CD14-positive monocyte (primary cell): ENCODE measurements at regions not wholly inside any gene's neighbourhood (a gene's known extent, or its start where the extent isn't known, plus 50 kb on each side); places are given as distances from the start of the nearest gene placed in this dataset.

ENCODE experiments used
- DNase-seq, 3 donors: peaks; one replicate each; pipeline ENCODE4 v3.0.0-alpha.2; 2011 to 2022
- H2AFZ ChIP-seq: 2 replicates; pipeline ENCODE4 v1.6.0; 2012; ENCODE audit warnings: mild to moderate bottlenecking, low read depth, low read length, inconsistent platforms; ENCODE audit not compliant: insufficient read depth, poor library complexity, severe bottlenecking
- H3K27ac ChIP-seq, 2 donors: 1 replicate in 1 of 2; 2 replicates in 1 of 2; pipeline ENCODE4 v1.5.1; 2012 to 2013; ENCODE audit warnings: low read length in 2 of 2, control low read depth in 1 of 2, inconsistent platforms in 1 of 2, low read depth in 1 of 2, mild to moderate bottlenecking in 1 of 2
- H3K27me3 ChIP-seq, 2 donors: one replicate each; pipeline versions ENCODE4 v1.6.0 to v1.6.1; 2011 to 2013; ENCODE audit warnings: low read length in 2 of 2; ENCODE audit not compliant: control insufficient read depth in 2 of 2, insufficient read depth in 2 of 2
- H3K36me3 ChIP-seq, 2 donors: replicated peaks in 1 of 2; 1 replicate in 1 of 2; 2 replicates in 1 of 2; pipeline versions ENCODE4 v1.5.1 to v1.6.1; 2012 to 2013; ENCODE audit warnings: low read length in 2 of 2, control low read depth in 1 of 2, inconsistent platforms in 1 of 2, mild to moderate bottlenecking in 1 of 2; ENCODE audit not compliant: insufficient read depth in 2 of 2, control insufficient read depth in 1 of 2
- H3K4me1 ChIP-seq, 2 donors: 1 replicate in 1 of 2; 2 replicates in 1 of 2; pipeline versions ENCODE4 v1.5.1 to v1.6.1; 2012 to 2013; ENCODE audit warnings: low read length in 2 of 2, control low read depth in 1 of 2, inconsistent platforms in 1 of 2, mild to moderate bottlenecking in 1 of 2, moderate library complexity in 1 of 2; ENCODE audit not compliant: insufficient read depth in 2 of 2, control insufficient read depth in 1 of 2
- H3K4me2 ChIP-seq: replicated peaks from 2 replicates; pipeline ENCODE3; 2012; ENCODE audit warnings: low read length, moderate library complexity, mild to moderate bottlenecking; ENCODE audit not compliant: poor library complexity, severe bottlenecking; ENCODE audit errors: extremely low read depth
- H3K4me3 ChIP-seq, 3 experiments: fragments of 200-600 bp in 1 of 3; sonication (generic) in 1 of 3; replicated peaks in 1 of 3; 1 replicate in 2 of 3; 2 replicates in 1 of 3; pipeline ENCODE4 v1.5.1; 2011 to 2013; ENCODE audit warnings: low read length in 3 of 3, mild to moderate bottlenecking in 3 of 3, control low read depth in 2 of 3, low read depth in 2 of 3, inconsistent platforms in 1 of 3, moderate library complexity in 1 of 3
- H3K79me2 ChIP-seq: 2 replicates; pipeline ENCODE4 v1.6.0; 2012; ENCODE audit warnings: mild to moderate bottlenecking, control low read depth, inconsistent platforms, low read length, moderate library complexity; ENCODE audit not compliant: insufficient read depth
- H3K9ac ChIP-seq: 2 replicates; pipeline ENCODE4 v1.6.0; 2017; ENCODE audit warnings: low read length, mild to moderate bottlenecking; ENCODE audit not compliant: insufficient read depth, poor library complexity, severe bottlenecking
- H3K9me3 ChIP-seq, 2 donors: replicated peaks in 1 of 2; 1 replicate in 1 of 2; 2 replicates in 1 of 2; pipeline versions ENCODE4 v1.5.1 to v1.6.1; 2012 to 2013; ENCODE audit warnings: low read length in 2 of 2, control low read depth in 1 of 2; ENCODE audit not compliant: control insufficient read depth in 1 of 2, insufficient read depth in 1 of 2
- H4K20me1 ChIP-seq: 2 replicates; pipeline ENCODE4 v1.6.0; 2012; ENCODE audit warnings: mild to moderate bottlenecking, low read length, control low read depth, moderate library complexity; ENCODE audit not compliant: insufficient read depth
- H3K27ac Mint-ChIP-seq, 7 donors: one replicate each; pipeline ENCODE4 v1.8.0; 2020; ENCODE audit warnings: mild to moderate bottlenecking in 7 of 7, mixed read lengths in 7 of 7, moderate library complexity in 6 of 7, inconsistent platforms in 2 of 7
- H3K27me3 Mint-ChIP-seq, 3 donors: one replicate each; pipeline ENCODE4 v1.8.0; 2021 to 2022; ENCODE audit warnings: low read depth in 3 of 3, mild to moderate bottlenecking in 3 of 3, mixed read lengths in 3 of 3, moderate library complexity in 3 of 3, inconsistent platforms in 1 of 3
- H3K36me3 Mint-ChIP-seq, 2 donors: one replicate each; pipeline ENCODE4 v1.8.0; 2020; ENCODE audit warnings: mixed read lengths in 2 of 2, inconsistent platforms in 1 of 2, mild to moderate bottlenecking in 1 of 2
- H3K4me1 Mint-ChIP-seq: one replicate; pipeline ENCODE4 v1.8.0; 2020; ENCODE audit warnings: mild to moderate bottlenecking, mixed read lengths
- H3K4me3 Mint-ChIP-seq, 2 donors: one replicate each; pipeline ENCODE4 v1.8.0; 2020; ENCODE audit warnings: mild to moderate bottlenecking in 2 of 2, mixed read lengths in 2 of 2, moderate library complexity in 1 of 2
- H3K9me3 Mint-ChIP-seq, 7 donors: one replicate each; pipeline ENCODE4 v1.8.0; 2020 to 2022; ENCODE audit warnings: mixed read lengths in 7 of 7, mild to moderate bottlenecking in 6 of 7, moderate library complexity in 6 of 7, inconsistent platforms in 2 of 7
- CTCF ChIP-seq: fragments of 200-600 bp; IDR thresholded peaks from one replicate; pipeline ENCODE4 v1.8.0; 2022; ENCODE audit warnings: antibody characterized with exemption, mild to moderate bottlenecking
- WGBS: methylation state at CpG from one replicate; pipeline ENCODE4 v1.1.5; 2013; ENCODE audit warnings: missing lambda C conversion rate; ENCODE audit not compliant: insufficient coverage; 5-methylcytosine and 5-hydroxymethylcytosine counted together
- intact Hi-C, 2 donors: fragments of 100-400 bp; cut with micrococcal nuclease; formaldehyde crosslinking; loops; one replicate each; pipeline versions ENCODE4 v1.15.0 to v1.15.1; 2023

GRCh38 chr5:145506185-145506850 lies 328.8 kb downstream of the PRELID2 start:
- Histone ChIP-seq H4K20me1 (no peaks in the 10 kb centered on the region), H3K4me3 (no peak overlapping the region), H3K27me3 (no peaks in the 10 kb centered on the region), H2AFZ (no peak overlapping the region), H3K9me3 (peaks cover 0 to 2% of the 10 kb centered on the region in 2 donors), H3K4me2 (no peak overlapping the region), H3K27ac (no peak overlapping the region), H3K36me3 (no peaks in the 10 kb centered on the region), H3K79me2 (no peaks in the 10 kb centered on the region), H3K9ac (no peak overlapping the region), H3K4me1 (no peaks in the 10 kb centered on the region)
- Mint-ChIP-seq H3K27me3 (no peaks in the 10 kb centered on the region), H3K36me3 (no peaks in the 10 kb centered on the region), H3K27ac (no peak overlapping the region), H3K4me3 (no peak overlapping the region), H3K9me3 (peaks cover 4 to 18% (median 6%) of the 10 kb centered on the region in 7 donors), H3K4me1 (no peaks in the 10 kb centered on the region)
- TF ChIP-seq CTCF, result no peak
- intact Hi-C loops, result no loop called here
- DNase-seq, result no peak
- WGBS, result 84% methylated on average over 2 of the region's 3 CpGs

- no peaks in the 10 kb centered on the region for H3K4me1 ChIP-seq
- Mint-ChIP-seq H3K27ac (no peak overlapping the region), H3K36me3 (no peaks in the 10 kb centered on the region), H3K27me3 (no peaks in the 10 kb centered on the region), H3K9me3 (peaks cover 3 to 19% (median 8%) of the 10 kb centered on the region in 7 donors), H3K4me1 (no peaks in the 10 kb centered on the region), H3K4me3 (no peak overlapping the region)
- no peaks in the 10 kb centered on the region for H4K20me1 ChIP-seq
- H3K27ac ChIP-seq, result no peak overlapping the region
- H3K79me2 ChIP-seq, result no peaks in the 10 kb centered on the region
- H3K9ac ChIP-seq, result no peak overlapping the region
- no CpG with 5 or more reads among the region's 1 CpG for WGBS
- H3K36me3 ChIP-seq, result no peaks in the 10 kb centered on the region
- no peak overlapping the region for H2AFZ ChIP-seq
- no peak for TF ChIP-seq CTCF
- H3K4me2 ChIP-seq, result no peak overlapping the region
- H3K4me3 ChIP-seq, result no peak overlapping the region
- DNase-seq, result no peak
- peaks cover 4% of the 10 kb centered on the region in 2 donors for H3K9me3 ChIP-seq
- H3K27me3 ChIP-seq, result no peaks in the 10 kb centered on the region
- intact Hi-C loops, result no loop called here
Observed at GRCh38 chr5:145502906-145503305, 332.2 kb downstream of the PRELID2 start.
